Cardiac septum (tissue), 1 donor: ENCODE measurements at regions not wholly inside any gene's neighbourhood (a gene's known extent, or its start where the extent isn't known, plus 50 kb on each side); places are given as distances from the start of the nearest gene placed in this dataset.

Experiments used
- DNase-seq: peaks from one replicate; pipeline ENCODE4 v3.0.0-alpha.2; 2020; ENCODE audit warnings: low spot score
- intact Hi-C: fragments of 100-400 bp; cut with DNase I; formaldehyde crosslinking; loops from one replicate; pipeline ENCODE4 v1.14.0; 2022
- donor health status: DM: no; HTN: no; CAD: no.

DNA sequence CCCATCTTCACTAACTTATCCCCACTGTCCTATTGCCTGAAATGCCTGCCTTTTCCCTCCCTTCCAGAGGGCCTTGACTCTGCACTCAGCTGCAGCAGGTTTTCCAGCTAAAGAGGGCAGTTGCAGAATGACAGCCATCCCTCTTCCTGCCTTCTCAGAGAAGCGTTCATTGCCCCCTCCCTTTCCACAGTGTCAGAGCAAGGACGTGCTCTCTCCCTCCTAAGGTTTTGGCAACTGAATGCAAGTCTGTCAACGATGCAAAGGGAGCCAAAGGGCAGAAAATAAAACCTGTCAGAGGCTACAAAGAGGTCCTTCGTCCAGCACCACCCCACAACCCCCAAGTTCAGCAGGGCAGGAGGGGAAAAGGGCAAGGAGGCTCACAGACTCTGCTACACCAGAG, 230.1 kb upstream of the THBS1 start:
- intact Hi-C loops = no loop called here

DNA sequence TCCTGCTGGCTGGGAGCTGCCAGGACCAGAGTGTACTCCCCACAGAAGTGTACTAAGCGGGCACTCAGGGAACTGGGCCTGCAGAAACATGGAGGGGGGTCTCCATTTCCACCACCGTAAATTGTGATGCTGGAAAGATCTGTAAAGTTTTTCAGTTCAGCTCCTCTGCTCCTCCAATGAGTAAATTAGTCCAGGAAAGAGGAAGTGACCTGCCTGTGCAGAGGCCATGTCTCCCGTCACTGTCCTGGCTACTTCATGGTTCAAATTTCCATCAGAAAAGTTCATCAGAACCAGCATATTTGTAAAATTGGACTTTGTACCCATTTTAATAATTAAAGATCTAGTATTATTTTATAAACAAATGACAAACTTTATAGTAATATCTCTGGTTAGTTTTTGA, 226.7 kb upstream of the THBS1 start:
- intact Hi-C loops = no loop called here
- DNase-seq = no peak

More for the DNA sequence above, 230.1 kb upstream of the THBS1 start:
- no peak for DNase-seq

DNA sequence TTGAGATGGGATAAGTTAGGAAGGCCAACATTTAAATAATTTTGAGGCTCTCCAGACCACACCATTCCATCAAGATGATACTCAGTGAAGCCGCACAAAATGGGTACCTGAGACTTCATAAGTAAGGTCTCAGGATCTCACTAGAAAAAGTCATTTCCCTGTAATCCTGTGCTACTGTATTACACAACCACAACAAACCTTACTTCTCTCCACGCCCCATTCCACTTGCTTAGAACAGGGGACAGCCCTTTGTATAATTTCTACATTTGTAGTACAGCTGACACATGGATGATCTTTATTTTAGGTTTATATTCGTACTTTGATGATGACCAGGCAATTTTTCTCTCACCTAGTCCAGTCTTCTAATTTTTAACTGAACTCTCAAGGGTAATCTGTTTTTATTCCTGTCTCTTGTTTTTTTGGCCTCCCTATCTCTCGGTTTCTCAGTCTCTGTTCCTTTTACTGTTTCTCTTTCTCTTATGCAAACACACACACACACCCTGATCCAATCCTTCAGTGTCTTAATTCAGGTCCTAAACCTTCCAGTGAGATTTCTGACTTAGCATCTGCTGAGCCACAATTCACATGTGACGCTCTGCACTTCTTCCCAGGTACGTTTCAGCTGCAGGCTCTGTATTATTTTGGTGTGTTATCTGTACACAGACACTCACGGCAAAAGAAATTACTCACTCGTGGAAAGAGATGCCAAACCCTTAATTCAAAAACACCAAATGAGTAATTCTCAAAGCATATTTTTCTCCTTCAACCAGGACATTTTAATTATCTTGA, 223.2 kb upstream of the THBS1 start:
- intact Hi-C loops = loop anchor here (2.0 to 5.0 kb wide), 3 partner anchors 79 to 225 kb away; partner anchors contain the start of gene THBS1
- no peak for DNase-seq

DNA sequence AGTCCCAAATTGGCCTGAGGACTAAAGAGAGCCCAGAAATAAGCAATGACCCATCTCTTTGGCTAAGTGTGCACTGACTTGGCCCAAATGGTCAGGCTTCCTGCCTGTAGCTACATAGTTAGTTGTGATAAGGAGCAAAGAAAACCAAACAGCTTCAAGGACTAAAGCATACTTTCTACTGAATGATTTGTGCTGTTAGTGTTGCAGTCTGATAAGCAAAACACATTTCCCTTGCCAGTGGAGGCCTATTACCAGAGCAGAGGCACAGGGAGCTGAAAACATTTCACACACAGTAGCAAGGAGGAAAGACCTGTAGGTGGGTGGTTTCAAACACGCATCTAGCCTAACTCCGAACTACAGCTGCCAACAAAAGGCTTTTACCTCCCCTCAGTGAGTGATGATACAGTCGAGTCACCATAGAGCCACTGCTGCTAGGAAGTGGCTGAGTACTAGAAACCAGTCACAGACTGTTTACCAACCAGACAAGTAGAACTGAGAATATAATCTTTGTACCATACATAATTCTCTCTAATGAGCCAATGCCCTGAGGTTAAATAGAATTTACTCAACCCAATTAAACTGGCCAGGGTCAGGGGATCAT, 222.3 kb upstream of the THBS1 start:
- no peak for DNase-seq
- intact Hi-C loops = loop anchor here (2.0 to 5.0 kb wide), 3 partner anchors 78 to 224 kb away; partner anchors contain the start of gene THBS1

DNA sequence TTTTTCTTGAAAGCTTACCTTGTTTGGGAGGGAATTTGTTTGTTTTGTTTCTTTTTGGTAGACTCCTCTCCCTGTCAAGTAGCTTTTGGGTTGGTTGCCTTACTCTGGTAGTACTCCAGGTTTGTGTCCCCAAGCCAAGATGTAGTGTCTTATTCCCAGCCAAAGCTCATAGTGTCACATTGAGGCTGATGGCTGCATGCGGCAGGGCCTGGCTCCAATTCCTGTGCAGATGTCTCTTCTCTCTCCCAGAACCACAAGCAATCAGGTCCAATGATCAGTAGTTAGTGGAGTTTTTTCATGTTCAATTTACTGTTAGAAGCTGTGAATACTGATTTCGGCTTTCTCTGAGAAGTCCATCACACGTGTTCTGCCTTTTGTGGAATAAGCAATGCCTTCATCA, 221.1 kb upstream of the THBS1 start:
- DNase-seq = no peak
- intact Hi-C loops = loop anchor here (2.0 to 5.0 kb wide), 3 partner anchors 77 to 223 kb away; partner anchors contain the start of gene THBS1

DNA sequence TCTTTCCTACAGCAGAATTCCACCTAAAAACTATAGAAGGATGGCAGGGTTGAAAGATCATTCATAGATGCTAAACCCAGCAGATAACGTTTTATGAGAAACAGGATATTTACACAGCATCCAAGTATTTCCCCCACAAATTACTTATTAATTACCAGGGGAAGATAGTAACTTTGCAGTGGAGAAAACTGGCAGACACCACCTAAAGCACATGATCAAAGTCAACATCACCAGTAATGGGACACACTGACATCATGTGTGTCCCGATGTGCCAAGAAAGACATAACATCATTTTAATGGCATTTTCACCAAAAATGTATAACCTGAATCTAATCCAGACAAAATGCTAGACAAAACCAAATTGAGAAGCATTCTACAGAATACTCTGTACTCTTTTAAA, 220.4 kb upstream of the THBS1 start:
- DNase-seq = no peak
- intact Hi-C loops = no loop called here

DNA sequence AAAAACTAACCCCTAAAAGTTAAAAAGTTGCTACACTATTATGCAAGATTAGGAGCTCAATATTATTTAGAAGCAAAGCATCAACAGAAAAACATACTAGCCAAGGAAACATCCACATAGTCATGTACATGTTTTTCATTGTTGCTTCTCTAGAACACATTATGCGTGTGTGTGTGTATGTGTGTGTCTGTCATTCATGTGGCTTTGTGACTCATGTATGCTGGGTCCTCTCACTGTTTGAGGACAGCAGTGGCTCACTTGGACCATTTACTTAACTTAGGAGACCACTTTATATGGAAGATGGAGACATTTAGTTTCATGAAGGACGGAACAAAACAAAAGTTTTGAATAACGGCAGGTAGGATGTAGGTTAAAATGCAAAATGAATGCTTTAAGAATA, 219.4 kb upstream of the THBS1 start:
- intact Hi-C loops = no loop called here
- DNase-seq = no peak

DNA sequence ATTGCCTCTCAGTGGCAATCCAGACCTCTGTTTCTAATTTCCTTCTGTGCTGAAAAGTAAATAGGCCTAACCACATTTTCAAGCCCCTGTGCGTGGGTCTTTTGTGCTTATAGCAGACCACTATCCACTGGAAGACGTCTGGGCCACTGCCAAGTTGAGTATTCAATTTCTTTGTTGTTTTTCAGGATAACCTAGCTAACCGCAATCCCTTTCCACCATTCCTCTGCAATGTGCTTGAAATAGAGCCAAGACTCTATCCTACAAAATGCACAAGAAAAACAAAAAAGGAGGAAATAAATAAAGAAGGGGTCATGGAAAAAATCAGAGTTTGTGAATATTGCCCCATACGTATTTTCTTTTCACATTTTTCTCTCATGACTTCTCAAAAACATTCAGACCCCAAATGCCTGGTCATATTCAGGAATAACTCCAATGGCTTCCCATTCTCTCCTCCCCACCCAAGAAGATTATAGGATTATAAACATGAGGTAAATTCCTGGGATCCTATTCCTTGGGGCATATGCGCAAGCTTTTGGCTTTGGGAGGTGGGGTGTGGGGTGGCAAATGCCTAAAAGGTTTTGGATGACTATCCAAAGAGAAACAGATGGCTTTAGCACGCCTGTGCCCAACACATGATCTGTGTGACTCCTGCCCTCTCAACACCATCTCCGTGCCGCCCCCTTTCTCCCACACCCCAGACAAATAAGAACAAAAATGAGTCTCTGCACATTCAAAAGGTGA, 217.9 kb upstream of the THBS1 start:
- no peak for DNase-seq
- intact Hi-C loops = no loop called here

DNA sequence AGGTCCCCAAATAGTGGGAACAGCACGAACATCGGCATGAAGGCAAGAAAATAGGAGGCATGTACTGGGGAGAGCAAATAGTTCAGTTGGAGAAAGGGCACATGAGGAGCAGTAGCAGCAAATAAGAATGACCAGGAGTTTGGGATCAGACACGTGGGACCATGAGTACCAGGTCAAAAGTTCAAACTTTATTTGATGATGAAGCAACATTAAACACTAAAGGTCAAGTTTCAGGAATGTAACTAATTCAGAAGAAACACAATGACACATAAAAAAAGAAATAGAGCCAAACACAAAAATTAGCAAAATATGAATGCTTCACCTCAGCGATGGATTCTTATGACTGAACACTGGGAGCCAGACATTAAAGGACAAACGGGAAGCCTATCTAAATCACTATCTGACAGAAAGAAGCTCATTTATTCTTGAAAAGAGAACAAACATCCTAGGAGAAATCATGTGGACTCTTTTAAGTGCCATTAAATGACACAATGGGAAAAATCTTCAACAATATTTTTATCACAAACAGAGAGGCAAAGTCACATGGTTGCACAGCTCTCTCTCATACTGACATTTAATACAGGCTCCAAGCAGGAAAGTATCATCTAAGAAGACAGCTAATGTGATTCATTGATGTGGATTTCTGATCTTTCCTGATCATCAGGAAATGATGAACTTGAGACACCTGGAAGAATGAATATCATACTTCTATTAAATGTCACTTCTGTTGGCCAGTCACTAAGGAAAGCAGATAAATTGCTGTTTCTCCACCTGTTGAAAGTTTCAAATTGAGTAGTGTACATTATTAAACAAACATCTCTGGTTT, 216.9 kb upstream of the THBS1 start:
- intact Hi-C loops = no loop called here

DNA sequence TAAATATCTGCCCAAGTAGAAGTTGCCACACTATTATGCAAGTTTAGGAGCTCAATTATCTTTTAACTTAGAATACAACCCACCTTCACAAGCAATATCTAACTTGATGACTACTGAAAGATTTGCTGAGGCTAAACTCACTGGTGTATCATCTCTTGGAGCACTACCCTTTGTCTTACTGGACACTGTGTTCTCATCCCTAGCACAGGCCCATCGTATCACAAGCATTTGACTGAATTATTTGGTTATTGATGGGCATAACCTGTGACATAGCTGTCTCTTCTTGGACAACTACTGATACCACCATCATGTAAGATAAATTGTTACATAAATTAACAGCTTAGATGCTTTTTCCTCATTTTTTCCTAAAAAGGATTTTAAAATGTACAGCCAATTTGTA, 216.2 kb upstream of the THBS1 start:
- intact Hi-C loops = no loop called here

More for the DNA sequence above, 216.9 kb upstream of the THBS1 start:
- no peak for DNase-seq

DNA sequence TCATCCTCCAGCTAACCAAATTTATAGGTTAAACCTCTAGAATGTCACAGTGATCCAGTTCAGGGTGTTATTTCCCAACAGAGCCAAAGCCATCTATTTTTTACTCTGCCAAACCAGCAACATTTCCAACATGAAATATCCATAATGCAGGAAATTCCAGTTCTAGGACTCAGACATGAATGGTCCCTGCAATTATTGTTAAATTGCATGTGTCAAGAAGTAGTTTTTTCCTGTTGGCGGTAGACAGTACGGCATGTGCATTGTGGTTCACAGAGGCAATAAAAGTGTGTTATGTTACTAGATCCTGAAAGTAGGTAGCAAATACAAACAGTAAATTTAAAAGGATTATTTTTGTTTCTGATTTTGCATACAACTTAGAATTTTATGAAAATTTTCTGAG, 215.7 kb upstream of the THBS1 start:
- DNase-seq = no peak
- intact Hi-C loops = no loop called here

More for the DNA sequence above, 216.2 kb upstream of the THBS1 start:
- no peak for DNase-seq

DNA sequence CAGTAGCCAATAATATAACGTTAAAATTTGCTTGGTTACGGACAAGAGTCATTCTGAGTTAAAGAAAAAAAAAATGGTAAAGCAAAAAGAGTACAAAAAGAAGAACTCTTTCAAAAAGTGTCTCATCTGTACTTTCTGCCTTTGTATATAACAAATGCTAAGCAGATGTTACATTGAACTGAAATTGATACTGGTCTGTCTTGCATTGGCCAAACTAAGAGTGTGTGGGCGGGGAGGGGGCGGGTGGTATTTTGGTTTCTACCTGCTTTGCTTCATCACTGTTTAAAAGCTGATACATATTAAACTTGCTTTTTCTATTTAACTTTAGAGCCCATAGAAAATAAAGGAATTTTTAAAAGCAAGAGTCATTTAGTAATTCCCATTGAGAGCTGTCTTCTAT, 215.0 kb upstream of the THBS1 start:
- intact Hi-C loops = no loop called here
- no peak for DNase-seq

DNA sequence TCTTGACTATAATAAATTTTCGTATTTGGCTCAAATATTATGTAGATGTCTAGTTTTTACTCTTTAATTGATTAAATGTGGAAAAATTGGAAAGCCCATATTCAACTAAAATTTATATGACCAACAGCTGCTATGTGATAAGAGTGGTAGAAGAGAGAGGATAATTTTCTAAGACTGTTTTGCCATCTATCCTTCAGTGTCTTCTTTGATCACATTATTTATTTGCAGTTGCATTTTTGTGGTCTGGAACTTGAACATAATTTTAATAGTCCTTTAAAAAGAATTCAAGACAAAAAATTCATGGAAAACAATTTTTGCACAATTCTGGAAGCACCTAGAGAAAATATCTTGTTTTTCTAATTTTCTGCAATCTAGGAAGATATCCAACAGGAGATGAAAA, 213.3 kb upstream of the THBS1 start:
- no peak for DNase-seq
- intact Hi-C loops = no loop called here

DNA sequence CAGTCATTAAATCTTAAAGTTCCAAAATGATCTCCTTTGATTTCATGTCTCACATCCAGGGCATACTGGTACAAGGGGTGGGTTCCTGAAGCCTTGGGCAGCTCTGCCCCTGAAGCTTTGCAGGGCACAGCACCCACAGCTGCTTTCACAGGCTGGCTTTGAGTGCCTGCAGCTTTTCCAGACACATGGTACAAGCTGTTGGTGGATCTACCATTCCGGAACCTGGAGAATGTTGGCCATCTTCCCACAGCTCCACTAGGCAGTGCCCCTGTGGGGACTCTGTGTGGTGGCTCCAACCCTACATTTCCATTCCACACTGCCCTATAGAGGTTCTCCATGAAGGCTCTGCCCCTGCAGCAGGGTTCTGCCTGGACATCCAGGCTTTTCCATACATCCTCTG, 211.1 kb upstream of the THBS1 start:
- intact Hi-C loops = no loop called here
- DNase-seq = peak; percentile 69

DNA sequence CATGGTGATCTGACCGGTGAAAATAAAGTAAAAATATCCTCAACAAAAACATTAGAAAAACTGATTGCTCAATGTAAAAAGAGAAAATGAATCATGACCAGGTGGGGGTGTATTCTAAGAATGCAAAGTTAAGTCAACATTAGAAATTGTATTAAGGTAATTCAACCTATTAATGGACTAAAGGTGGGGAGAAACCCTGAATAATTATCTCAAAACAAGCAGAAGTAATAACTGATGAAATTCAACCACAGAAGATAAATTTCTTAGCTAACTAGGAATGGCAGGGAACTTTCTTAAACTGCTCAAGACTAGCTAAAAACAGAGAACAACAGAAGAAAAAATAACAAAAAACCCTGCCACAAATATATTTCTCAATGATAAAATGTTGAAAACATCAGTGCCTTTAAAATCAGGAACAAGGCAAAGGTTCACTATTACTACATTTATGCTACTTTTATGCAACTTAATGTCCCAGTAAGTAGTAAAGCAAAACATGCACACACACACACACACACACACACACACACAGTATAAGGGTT, 204.4 kb upstream of the THBS1 start:
- intact Hi-C loops = no loop called here
- DNase-seq = no peak

DNA sequence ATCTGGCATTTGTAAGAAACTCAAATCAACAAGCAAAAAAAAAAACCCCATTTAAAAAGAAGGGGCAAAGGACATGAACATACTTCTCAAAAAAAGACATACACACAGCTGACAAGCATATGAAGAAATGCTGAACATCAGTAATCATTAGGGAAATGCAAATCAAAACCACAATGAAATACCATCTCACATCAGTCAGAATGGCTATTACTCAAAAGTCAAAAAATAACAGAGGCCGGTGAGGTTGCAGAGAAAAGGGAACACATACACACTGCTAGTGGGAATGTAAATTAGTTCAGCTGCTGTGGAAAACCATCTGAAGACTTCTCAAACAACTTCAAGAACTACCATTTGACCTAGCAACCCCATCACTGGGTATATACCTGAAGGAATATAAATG, 199.4 kb upstream of the THBS1 start:
- intact Hi-C loops = no loop called here
- no peak for DNase-seq

DNA sequence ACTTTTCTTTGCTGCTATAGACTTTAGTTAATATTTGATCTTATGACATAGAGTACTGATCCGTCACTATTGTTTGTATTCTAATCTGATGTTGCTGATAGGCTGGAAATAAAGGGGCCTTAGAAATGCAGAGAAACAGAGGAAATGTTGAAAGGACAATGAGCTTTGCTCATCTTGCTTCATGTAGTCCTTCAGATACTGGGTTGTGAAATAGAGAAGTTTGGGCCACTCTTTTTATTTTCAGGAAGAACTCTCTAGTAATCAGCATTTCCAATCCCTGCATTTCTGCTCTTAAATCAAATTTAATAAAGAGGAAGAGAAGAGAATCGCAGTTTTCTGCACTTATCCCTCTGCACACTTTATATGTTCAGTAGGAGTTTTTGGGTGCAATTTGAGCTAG, 192.8 kb upstream of the THBS1 start:
- intact Hi-C loops = no loop called here
- no peak for DNase-seq

DNA sequence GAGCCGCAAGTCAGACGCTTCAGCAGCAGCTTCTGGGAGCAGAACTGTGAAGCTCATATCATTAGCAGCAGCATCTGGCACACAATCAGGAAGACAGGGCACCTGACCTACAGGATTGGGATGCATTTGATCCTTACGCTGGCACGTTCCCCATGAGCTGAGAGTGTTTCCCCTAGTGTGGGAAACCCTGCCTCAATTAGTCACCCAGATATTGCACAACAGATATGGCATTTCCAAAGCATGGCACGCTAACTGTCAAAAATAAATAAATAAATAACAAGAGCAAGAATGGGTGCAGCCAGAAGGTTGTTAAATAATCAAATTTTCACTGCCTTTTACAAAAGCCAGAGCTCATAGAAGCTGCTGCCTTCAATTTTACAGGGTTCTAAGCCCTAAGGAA, 189.6 kb upstream of the THBS1 start:
- DNase-seq = no peak
- intact Hi-C loops = no loop called here

DNA sequence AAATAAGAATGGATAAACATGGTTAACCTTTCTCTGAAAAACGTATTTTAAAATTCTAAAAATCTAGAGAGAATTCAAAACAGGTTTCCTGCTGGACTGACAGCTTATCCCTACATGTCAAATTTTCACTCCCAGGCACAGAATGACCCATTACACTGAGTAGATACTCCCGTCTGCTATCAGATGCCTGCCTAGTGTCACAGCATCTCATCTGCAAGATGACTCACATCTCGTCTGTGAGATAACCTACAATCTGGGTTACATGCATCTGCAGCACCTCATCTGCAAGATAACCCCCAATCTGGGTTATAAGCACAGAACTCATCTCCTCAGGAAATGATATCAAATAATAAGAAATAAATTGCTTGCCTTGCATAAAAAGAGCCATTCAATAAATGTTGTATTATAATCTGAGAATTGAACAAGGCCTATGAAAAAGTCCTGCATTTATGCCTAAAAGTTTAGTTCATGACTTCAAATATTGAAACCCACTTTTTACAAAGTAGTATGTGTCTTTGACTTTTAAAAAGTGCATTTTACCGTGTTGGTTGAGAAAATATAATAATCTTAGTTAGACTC, 188.3 kb upstream of the THBS1 start:
- intact Hi-C loops = no loop called here
- no peak for DNase-seq
